ENCODE measurements at regions not wholly inside any gene's neighbourhood (a gene's known extent, or its start where the extent isn't known, plus 50 kb on each side); places are given as distances from the start of the nearest gene placed in this dataset.

GRCh38 chr18:75643083-75643482 lies 215.6 kb upstream of the SMIM21 start:
- DNase-seq (ENCODE audit: low spot score): no peak
- H2AFZ ChIP-seq (ENCODE audit: low read length): no peak overlapping the region
- BruUV-seq (replicated peaks): no TSS peak
- no peak overlapping the region for H3K4me2 ChIP-seq (ENCODE audit: low read length)
- no peaks in the 10 kb centered on the region for H3K9me3 ChIP-seq (ENCODE audit: low read length)
- H3K27ac ChIP-seq (ENCODE audit: low read depth, low read length, poor library complexity, severe bottlenecking): no peak overlapping the region
- no peaks in the 10 kb centered on the region for H3K9me2 ChIP-seq (ENCODE audit: insufficient read depth, low read length)
- intact Hi-C loops (cut with micrococcal nuclease; ENCODE audit: unreplicated experiment): no loop called here
- no peaks in the 10 kb centered on the region for H3K79me2 ChIP-seq (ENCODE audit: insufficient read depth, low read depth, low read length)
- H4K20me1 ChIP-seq (ENCODE audit: insufficient read depth, low read length): no peaks in the 10 kb centered on the region
- no peak overlapping the region for H3K4me3 ChIP-seq (ENCODE audit: low read depth, low read length, poor library complexity, severe bottlenecking)
- ChIA-PET CTCF (ENCODE audit: unreplicated experiment) (no interaction called here), POLR2A (no interaction called here)
- no peaks in the 10 kb centered on the region for H3K36me3 ChIP-seq (ENCODE audit: insufficient read depth, low read length)
- TF ChIP-seq EZH2phosphoT487 (IDR thresholded peaks at IDR 0.05; ENCODE audit: borderline replicate concordance, low read depth, low read length) (no peak), CTCF (conservative IDR thresholded peaks at IDR 0.05; ENCODE audit: low read length) (no peak)
- H3K4me1 ChIP-seq (ENCODE audit: insufficient read depth, low read length, poor library complexity, severe bottlenecking): no peaks in the 10 kb centered on the region

DNA sequence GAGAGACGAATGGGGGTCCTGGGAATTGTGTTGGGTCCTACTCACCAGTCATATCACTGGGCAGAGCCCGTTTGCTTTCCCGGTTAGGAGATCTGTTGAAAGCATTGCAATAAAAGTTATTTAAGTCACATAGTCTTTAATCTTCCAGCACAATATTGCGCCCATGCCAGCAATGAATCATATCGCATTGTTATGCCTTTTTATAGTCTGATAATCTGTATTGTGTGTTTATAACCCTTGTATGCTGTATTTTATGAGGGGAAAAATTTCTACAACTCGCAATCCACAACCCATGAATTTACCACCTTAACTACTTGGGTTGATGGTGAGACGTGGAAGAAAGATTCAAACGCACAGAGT lies 211.9 kb upstream of the SMIM21 start:
- CTCF ChIA-PET (ENCODE audit: unreplicated experiment): no interaction called here
- DNase-seq (ENCODE audit: low spot score): no peak
- Histone ChIP-seq H4K20me1 (ENCODE audit: insufficient read depth, low read length) (no peaks in the 10 kb centered on the region), H3K4me3 (ENCODE audit: low read depth, low read length, poor library complexity, severe bottlenecking) (no peak overlapping the region), H3K4me2 (ENCODE audit: low read length) (no peak overlapping the region), H3K4me1 (ENCODE audit: insufficient read depth, low read length, poor library complexity, severe bottlenecking) (no peaks in the 10 kb centered on the region), H3K79me2 (ENCODE audit: insufficient read depth, low read depth, low read length) (no peaks in the 10 kb centered on the region), H3K9me2 (ENCODE audit: insufficient read depth, low read length) (no peaks in the 10 kb centered on the region), H3K9me3 (ENCODE audit: low read length) (no peaks in the 10 kb centered on the region), H2AFZ (ENCODE audit: low read length) (no peak overlapping the region), H3K36me3 (ENCODE audit: insufficient read depth, low read length) (no peaks in the 10 kb centered on the region), H3K27ac (ENCODE audit: low read depth, low read length, poor library complexity, severe bottlenecking) (no peak overlapping the region)
- BruUV-seq (replicated peaks): no TSS peak
- POLR2A ChIA-PET: no interaction called here
- intact Hi-C loops (cut with micrococcal nuclease; ENCODE audit: unreplicated experiment): no loop called here
- no peak for TF ChIP-seq CTCF (conservative IDR thresholded peaks at IDR 0.05; ENCODE audit: low read length)
- no peak for TF ChIP-seq EZH2phosphoT487 (IDR thresholded peaks at IDR 0.05; ENCODE audit: borderline replicate concordance, low read depth, low read length)

- Histone ChIP-seq H3K27ac (ENCODE audit: low read depth, low read length, poor library complexity, severe bottlenecking) (no peak overlapping the region), H3K36me3 (ENCODE audit: insufficient read depth, low read length) (no peaks in the 10 kb centered on the region), H3K4me2 (ENCODE audit: low read length) (no peak overlapping the region), H3K4me3 (ENCODE audit: low read depth, low read length, poor library complexity, severe bottlenecking) (no peak overlapping the region), H3K4me1 (ENCODE audit: insufficient read depth, low read length, poor library complexity, severe bottlenecking) (no peaks in the 10 kb centered on the region), H2AFZ (ENCODE audit: low read length) (no peak overlapping the region), H3K79me2 (ENCODE audit: insufficient read depth, low read depth, low read length) (no peaks in the 10 kb centered on the region), H3K9me3 (ENCODE audit: low read length) (no peaks in the 10 kb centered on the region), H3K9me2 (ENCODE audit: insufficient read depth, low read length) (no peaks in the 10 kb centered on the region), H4K20me1 (ENCODE audit: insufficient read depth, low read length) (no peaks in the 10 kb centered on the region)
- POLR2A ChIA-PET: no interaction called here
- TF ChIP-seq EZH2phosphoT487 (IDR thresholded peaks at IDR 0.05; ENCODE audit: borderline replicate concordance, low read depth, low read length): no peak
- no peak for TF ChIP-seq CTCF (conservative IDR thresholded peaks at IDR 0.05; ENCODE audit: low read length)
- CTCF ChIA-PET (ENCODE audit: unreplicated experiment): no interaction called here
- intact Hi-C loops (cut with micrococcal nuclease; ENCODE audit: unreplicated experiment): no loop called here
- no TSS peak for BruUV-seq (replicated peaks)
- no peak for DNase-seq (ENCODE audit: low spot score)
Observed at GRCh38 chr18:75638776-75639471, 211.4 kb upstream of the SMIM21 start.
